SK-N-SH (cell line): ENCODE measurements at regions not wholly inside any gene's neighbourhood (a gene's known extent, or its start where the extent isn't known, plus 50 kb on each side); places are given as distances from the start of the nearest gene placed in this dataset.

Source experiments
- CTCF ChIA-PET: fragments of 300-600, 350-600 bp; formaldehyde crosslinking; extraction: SDS; loops from one replicate; lab custom pipeline; 2021; lab: Yijun Ruan, JAX
- POLR2A ChIA-PET: fragments of 350-600 bp; sonication (Branson Sonifier 250); formaldehyde crosslinking; extraction: SDS; loops from one replicate; lab custom pipeline; 2020; ENCODE audit warnings: antibody characterized with exemption, inconsistent platforms; lab: Yijun Ruan, JAX
- DNase-seq: peaks from one replicate; pipeline ENCODE4 v3.0.0; 2012
- H2AFZ ChIP-seq: fragments of 200-600 bp; sonication (generic); 2 replicates; pipeline ENCODE4 v1.8.1; 2016; ENCODE audit warnings: antibody characterized with exemption, mild to moderate bottlenecking, low read depth
- H3F3A ChIP-seq: fragments of 200-600 bp; sonication (generic); replicated peaks from 2 replicates; pipeline ENCODE3; 2016; ENCODE audit warnings: antibody characterized with exemption, mild to moderate bottlenecking; ENCODE audit not compliant: insufficient read depth
- H3K27ac ChIP-seq, 2 experiments: fragments of 200-500 bp in 1 of 2; fragments of 200-600 bp in 1 of 2; sonication (Bioruptor generic) in 1 of 2; sonication (generic), shearing (Covaris generic) in 1 of 2; 2 replicates each; pipeline versions ENCODE4 v1.5.1 to v1.6.1; 2014 to 2016; ENCODE audit warnings: low read depth in 2 of 2, inconsistent platforms in 1 of 2, low read length in 1 of 2, mild to moderate bottlenecking in 1 of 2, mixed read lengths in 1 of 2
- H3K27me3 ChIP-seq: fragments of 200-600 bp; sonication (generic), shearing (Covaris generic); 2 replicates; pipeline ENCODE4 v1.6.1; 2016; ENCODE audit warnings: mixed run types; ENCODE audit not compliant: insufficient read depth
- H3K36me3 ChIP-seq, 2 experiments: fragments of 200-500 bp in 1 of 2; fragments of 200-600 bp in 1 of 2; sonication (Bioruptor generic) in 1 of 2; sonication (generic) in 1 of 2; replicated peaks in 1 of 2; 2 replicates each; pipeline versions ENCODE3 to v1.5.1; 2014 to 2016; ENCODE audit warnings: low read length in 1 of 2, mild to moderate bottlenecking in 1 of 2; ENCODE audit not compliant: insufficient read depth in 2 of 2, control insufficient read depth in 1 of 2
- H3K4me1 ChIP-seq, 2 experiments: fragments of 200-500 bp in 1 of 2; fragments of 200-600 bp in 1 of 2; sonication (Bioruptor generic) in 1 of 2; sonication (generic), shearing (Covaris generic) in 1 of 2; 2 replicates each; pipeline versions ENCODE4 v1.5.1 to v1.6.1; 2014 to 2016; ENCODE audit warnings: low read depth in 1 of 2, low read length in 1 of 2, mixed run types in 1 of 2; ENCODE audit not compliant: insufficient read depth in 2 of 2, control insufficient read depth in 1 of 2
- H3K4me2 ChIP-seq: fragments of 200-600 bp; sonication (generic), shearing (Covaris generic); 2 replicates; pipeline ENCODE4 v1.6.1; 2017; ENCODE audit warnings: mixed run types
- H3K4me3 ChIP-seq, 2 experiments: fragments of 200-500 bp in 1 of 2; fragments of 200-600 bp in 1 of 2; sonication (Bioruptor generic) in 1 of 2; sonication (generic), shearing (Covaris generic) in 1 of 2; 2 replicates each; pipeline versions ENCODE4 v1.5.1 to v1.8.1; 2014 to 2016; ENCODE audit warnings: low read depth in 2 of 2, inconsistent platforms in 1 of 2, low read length in 1 of 2, mild to moderate bottlenecking in 1 of 2, mixed read lengths in 1 of 2, moderate library complexity in 1 of 2
- H3K79me2 ChIP-seq: fragments of 200-600 bp; sonication (generic); 2 replicates; pipeline ENCODE4 v1.8.1; 2017; ENCODE audit warnings: mild to moderate bottlenecking; ENCODE audit not compliant: insufficient read depth
- H3K9ac ChIP-seq: fragments of 200-600 bp; sonication (generic); 2 replicates; pipeline ENCODE4 v1.6.1; 2017; ENCODE audit warnings: mixed run types
- H3K9me2 ChIP-seq: fragments of 200-600 bp; sonication (generic); 2 replicates; pipeline ENCODE4 v1.6.1; 2017; ENCODE audit warnings: mixed run types
- H3K9me3 ChIP-seq: fragments of 200-600 bp; sonication (generic); 2 replicates; pipeline ENCODE4 v1.6.1; 2017; ENCODE audit warnings: mixed run types, mild to moderate bottlenecking, moderate library complexity
- H4K20me1 ChIP-seq: fragments of 200-600 bp; sonication (generic); 2 replicates; pipeline ENCODE4 v1.6.1; 2017; ENCODE audit warnings: mild to moderate bottlenecking, mixed run types; ENCODE audit not compliant: insufficient read depth
- CHD2 ChIP-seq: fragments of 150-350 bp; IDR thresholded peaks from 2 replicates; pipeline ENCODE4 v1.6.1; 2018; ENCODE audit warnings: low read length; ENCODE audit not compliant: partially characterized antibody
- ELF1 ChIP-seq: IDR thresholded peaks from 2 replicates; pipeline ENCODE4 v1.4.0; 2012
- EP300 ChIP-seq, 2 experiments: IDR thresholded peaks; 2 replicates each; pipeline versions ENCODE4 v1.4.0 to v1.6.1; 2012; ENCODE audit warnings: borderline replicate concordance in 1 of 2, low read depth in 1 of 2, low read length in 1 of 2
- EZH2phosphoT487 ChIP-seq: fragments of 200-600 bp; sonication (generic); IDR thresholded peaks from 2 replicates; pipeline ENCODE4 v1.6.1; 2017; ENCODE audit warnings: low read depth, mixed run types, mild to moderate bottlenecking, antibody characterized with exemption, moderate library complexity, borderline replicate concordance
- FOXJ3 ChIP-seq: sonication (generic); formaldehyde crosslinking; IDR thresholded peaks from 2 replicates; pipeline ENCODE4 v1.5.1; 2020; ENCODE audit warnings: mild to moderate bottlenecking, missing genetic modification reagents
- FOXM1 ChIP-seq: IDR thresholded peaks from 2 replicates; pipeline ENCODE4 v1.4.0; 2012; ENCODE audit warnings: low read depth, mild to moderate bottlenecking
- MXI1 ChIP-seq: IDR thresholded peaks from 2 replicates; pipeline ENCODE4 v1.6.1; 2012; ENCODE audit warnings: mild to moderate bottlenecking, low read depth, low read length, improper control_type of control experiment
- SMC3 ChIP-seq: IDR thresholded peaks from 2 replicates; pipeline ENCODE4 v1.6.1; 2012; ENCODE audit warnings: low read depth, low read length, improper control_type of control experiment
- TAF1 ChIP-seq: IDR thresholded peaks from 2 replicates; pipeline ENCODE4 v1.6.1; 2012; ENCODE audit warnings: low read depth, mild to moderate bottlenecking, low read length, moderate library complexity, borderline replicate concordance
- USF2 ChIP-seq: fragments of 150-350 bp; IDR thresholded peaks from 2 replicates; pipeline ENCODE4 v1.6.1; 2017; ENCODE audit warnings: antibody characterized with exemption, low read length, low read depth, borderline replicate concordance
- YY1 ChIP-seq: IDR thresholded peaks from 2 replicates; pipeline ENCODE4 v1.4.0; 2012; ENCODE audit warnings: low read depth, mild to moderate bottlenecking
- WGBS: methylation state at CpG from one replicate; pipeline ENCODE4 v1.1.6; 2017; ENCODE audit warnings: low lambda C conversion rate; 5-methylcytosine and 5-hydroxymethylcytosine counted together
- TF ChIP-seq, protein P1 (sequence below): IDR thresholded peaks from 2 replicates; pipeline ENCODE4 v1.6.1; 2012; ENCODE audit warnings: mild to moderate bottlenecking, low read depth, low read length, moderate library complexity
- TF ChIP-seq, protein P2 (sequence below): IDR thresholded peaks from 2 replicates; pipeline ENCODE4 v1.4.0; 2012; ENCODE audit warnings: low read depth, borderline replicate concordance

DNA sequence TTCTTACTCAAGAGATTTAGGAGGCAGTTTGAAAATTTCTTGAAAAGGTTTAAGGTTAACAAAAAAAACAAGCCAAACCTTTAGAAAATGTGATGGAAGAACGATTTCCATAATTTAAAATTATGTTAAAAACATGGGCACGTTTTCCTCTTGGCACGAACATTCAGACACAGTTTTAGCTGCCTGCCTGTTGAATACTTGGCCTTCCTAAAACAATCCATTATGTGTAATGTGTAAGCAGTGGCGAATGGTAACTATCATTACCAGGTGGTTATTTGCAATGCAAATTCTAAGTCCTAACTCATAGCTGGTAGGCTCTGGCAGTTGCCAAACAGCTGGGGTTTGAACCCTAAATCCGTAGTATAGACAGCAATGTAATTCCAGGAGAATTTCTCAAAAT is 1425.7 kb upstream of the SLC10A2 start (continued):
- no peak for TF ChIP-seq SMC3
- no peak for TF ChIP-seq YY1
- no peak for TF ChIP-seq EP300 (IDR thresholded peaks at IDR 0.05; ENCODE audit: borderline replicate concordance in 1 of 2, low read depth in 1 of 2, low read length in 1 of 2)
- TF ChIP-seq, protein P1, sequence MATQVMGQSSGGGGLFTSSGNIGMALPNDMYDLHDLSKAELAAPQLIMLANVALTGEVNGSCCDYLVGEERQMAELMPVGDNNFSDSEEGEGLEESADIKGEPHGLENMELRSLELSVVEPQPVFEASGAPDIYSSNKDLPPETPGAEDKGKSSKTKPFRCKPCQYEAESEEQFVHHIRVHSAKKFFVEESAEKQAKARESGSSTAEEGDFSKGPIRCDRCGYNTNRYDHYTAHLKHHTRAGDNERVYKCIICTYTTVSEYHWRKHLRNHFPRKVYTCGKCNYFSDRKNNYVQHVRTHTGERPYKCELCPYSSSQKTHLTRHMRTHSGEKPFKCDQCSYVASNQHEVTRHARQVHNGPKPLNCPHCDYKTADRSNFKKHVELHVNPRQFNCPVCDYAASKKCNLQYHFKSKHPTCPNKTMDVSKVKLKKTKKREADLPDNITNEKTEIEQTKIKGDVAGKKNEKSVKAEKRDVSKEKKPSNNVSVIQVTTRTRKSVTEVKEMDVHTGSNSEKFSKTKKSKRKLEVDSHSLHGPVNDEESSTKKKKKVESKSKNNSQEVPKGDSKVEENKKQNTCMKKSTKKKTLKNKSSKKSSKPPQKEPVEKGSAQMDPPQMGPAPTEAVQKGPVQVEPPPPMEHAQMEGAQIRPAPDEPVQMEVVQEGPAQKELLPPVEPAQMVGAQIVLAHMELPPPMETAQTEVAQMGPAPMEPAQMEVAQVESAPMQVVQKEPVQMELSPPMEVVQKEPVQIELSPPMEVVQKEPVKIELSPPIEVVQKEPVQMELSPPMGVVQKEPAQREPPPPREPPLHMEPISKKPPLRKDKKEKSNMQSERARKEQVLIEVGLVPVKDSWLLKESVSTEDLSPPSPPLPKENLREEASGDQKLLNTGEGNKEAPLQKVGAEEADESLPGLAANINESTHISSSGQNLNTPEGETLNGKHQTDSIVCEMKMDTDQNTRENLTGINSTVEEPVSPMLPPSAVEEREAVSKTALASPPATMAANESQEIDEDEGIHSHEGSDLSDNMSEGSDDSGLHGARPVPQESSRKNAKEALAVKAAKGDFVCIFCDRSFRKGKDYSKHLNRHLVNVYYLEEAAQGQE = no peak
- no peak for TF ChIP-seq FOXJ3 (CRISPR knock-in tag)

DNA sequence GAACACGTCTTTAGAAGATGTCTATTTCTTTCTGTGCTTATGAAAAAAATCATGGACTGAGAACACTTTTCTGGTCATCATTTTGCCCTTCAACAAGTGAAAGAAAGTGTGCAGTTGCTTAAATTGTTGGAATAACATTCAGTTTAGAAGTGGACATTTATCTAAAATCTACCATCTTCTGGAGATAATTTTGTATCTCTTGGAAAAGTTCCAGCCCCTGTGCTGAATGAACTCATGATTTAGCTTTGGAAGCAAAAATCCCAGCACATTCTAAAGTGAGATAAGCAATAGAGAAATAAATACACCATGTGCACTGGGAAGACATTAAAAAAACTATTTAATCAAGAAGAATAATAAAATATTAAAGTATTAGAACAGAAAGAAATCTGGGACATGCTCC is 1420.8 kb upstream of the SLC10A2 start:
- no peaks in the 10 kb centered on the region for H3K9me3 ChIP-seq
- no peak overlapping the region for H3K9ac ChIP-seq
- H3K4me2 ChIP-seq = no peak overlapping the region
- CTCF ChIA-PET = interaction anchor here (1.1 kb wide), 1 partner anchor 9 kb away, joined by 3 read pairs; no protein-coding TSS in a partner anchor
- DNase-seq = no peak
- no peak overlapping the region for H3K27ac ChIP-seq
- H2AFZ ChIP-seq = no peak overlapping the region
- H3K79me2 ChIP-seq = no peaks in the 10 kb centered on the region
- no peaks in the 10 kb centered on the region for H3F3A ChIP-seq
- no peaks in the 10 kb centered on the region for H4K20me1 ChIP-seq
- POLR2A ChIA-PET = no interaction called here
- no peak for TF ChIP-seq MXI1
- TF ChIP-seq USF2 = no peak
- no peak for TF ChIP-seq EP300 (IDR thresholded peaks at IDR 0.05; ENCODE audit: borderline replicate concordance in 1 of 2, low read depth in 1 of 2, low read length in 1 of 2)
- TF ChIP-seq, protein P2, sequence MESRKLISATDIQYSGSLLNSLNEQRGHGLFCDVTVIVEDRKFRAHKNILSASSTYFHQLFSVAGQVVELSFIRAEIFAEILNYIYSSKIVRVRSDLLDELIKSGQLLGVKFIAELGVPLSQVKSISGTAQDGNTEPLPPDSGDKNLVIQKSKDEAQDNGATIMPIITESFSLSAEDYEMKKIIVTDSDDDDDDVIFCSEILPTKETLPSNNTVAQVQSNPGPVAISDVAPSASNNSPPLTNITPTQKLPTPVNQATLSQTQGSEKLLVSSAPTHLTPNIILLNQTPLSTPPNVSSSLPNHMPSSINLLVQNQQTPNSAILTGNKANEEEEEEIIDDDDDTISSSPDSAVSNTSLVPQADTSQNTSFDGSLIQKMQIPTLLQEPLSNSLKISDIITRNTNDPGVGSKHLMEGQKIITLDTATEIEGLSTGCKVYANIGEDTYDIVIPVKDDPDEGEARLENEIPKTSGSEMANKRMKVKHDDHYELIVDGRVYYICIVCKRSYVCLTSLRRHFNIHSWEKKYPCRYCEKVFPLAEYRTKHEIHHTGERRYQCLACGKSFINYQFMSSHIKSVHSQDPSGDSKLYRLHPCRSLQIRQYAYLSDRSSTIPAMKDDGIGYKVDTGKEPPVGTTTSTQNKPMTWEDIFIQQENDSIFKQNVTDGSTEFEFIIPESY = no peak
- TF ChIP-seq ELF1 = no peak
- TF ChIP-seq FOXM1 = no peak
- no peak for TF ChIP-seq TAF1
- no peak for TF ChIP-seq EZH2phosphoT487
- no peak for TF ChIP-seq CHD2
- TF ChIP-seq, all 33 proteins: peak for 0
- H3K4me1 ChIP-seq = no peaks in the 10 kb centered on the region
- no peaks in the 10 kb centered on the region for H3K27me3 ChIP-seq
- 19% methylated on average over 1 of the region's 1 CpG for WGBS
- no peaks in the 10 kb centered on the region for H3K36me3 ChIP-seq
- H3K4me3 ChIP-seq = no peak overlapping the region
- H3K9me2 ChIP-seq = no peaks in the 10 kb centered on the region
